ENCODE measurements at regions not wholly inside any gene's neighbourhood (a gene's known extent, or its start where the extent isn't known, plus 50 kb on each side); places are given as distances from the start of the nearest gene placed in this dataset.

DNA sequence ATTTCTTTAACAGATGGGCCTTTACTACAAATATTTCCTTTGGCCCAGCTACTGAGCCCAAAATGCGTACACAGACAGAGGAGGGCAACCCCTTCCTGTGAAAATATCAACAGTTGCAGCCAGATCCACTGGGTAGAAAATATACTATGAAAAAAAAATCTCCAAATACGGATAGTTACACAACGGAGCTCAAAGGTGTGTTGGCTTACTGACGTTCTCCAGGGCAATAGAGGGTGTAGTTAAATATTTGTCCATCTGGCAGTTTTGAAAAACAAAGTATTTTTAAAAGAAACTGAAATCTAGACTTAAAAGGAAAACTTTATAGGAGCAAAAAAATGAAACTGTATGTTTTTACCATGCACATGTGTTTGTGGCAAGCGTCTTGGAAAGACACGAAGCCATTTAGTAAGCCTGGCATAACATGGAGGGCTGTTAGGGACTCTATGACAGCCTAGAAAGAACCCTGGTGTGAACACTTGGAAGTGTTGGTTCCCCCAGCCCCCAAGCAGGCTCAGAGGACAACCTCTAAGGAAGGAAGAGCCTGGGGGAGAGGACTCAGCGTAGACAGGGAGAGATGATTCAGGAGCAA is 157.8 kb upstream of the TRPM3 start:
- no peak for TF ChIP-seq EZH2phosphoT487 (IDR thresholded peaks at IDR 0.05; ENCODE audit: low read depth, severe bottlenecking, unreplicated experiment)
- TF ChIP-seq, protein P1, sequence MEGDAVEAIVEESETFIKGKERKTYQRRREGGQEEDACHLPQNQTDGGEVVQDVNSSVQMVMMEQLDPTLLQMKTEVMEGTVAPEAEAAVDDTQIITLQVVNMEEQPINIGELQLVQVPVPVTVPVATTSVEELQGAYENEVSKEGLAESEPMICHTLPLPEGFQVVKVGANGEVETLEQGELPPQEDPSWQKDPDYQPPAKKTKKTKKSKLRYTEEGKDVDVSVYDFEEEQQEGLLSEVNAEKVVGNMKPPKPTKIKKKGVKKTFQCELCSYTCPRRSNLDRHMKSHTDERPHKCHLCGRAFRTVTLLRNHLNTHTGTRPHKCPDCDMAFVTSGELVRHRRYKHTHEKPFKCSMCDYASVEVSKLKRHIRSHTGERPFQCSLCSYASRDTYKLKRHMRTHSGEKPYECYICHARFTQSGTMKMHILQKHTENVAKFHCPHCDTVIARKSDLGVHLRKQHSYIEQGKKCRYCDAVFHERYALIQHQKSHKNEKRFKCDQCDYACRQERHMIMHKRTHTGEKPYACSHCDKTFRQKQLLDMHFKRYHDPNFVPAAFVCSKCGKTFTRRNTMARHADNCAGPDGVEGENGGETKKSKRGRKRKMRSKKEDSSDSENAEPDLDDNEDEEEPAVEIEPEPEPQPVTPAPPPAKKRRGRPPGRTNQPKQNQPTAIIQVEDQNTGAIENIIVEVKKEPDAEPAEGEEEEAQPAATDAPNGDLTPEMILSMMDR (IDR thresholded peaks at IDR 0.05; ENCODE audit: poor library complexity) = no peak

All from hepatocyte (in vitro differentiated cells).